ENCODE measurements at regions not wholly inside any gene's neighbourhood (a gene's known extent, or its start where the extent isn't known, plus 50 kb on each side); places are given as distances from the start of the nearest gene placed in this dataset.
"Not testable (repeated sequence)": the region's sequence is repeated elsewhere in the genome, so short reads cannot be mapped to it uniquely, and the experiment has no call there.

- no peak for DNase-seq
Observed at GRCh38 chr15:56808160-56808559, 74.9 kb upstream of the ZNF280D start.

DNA sequence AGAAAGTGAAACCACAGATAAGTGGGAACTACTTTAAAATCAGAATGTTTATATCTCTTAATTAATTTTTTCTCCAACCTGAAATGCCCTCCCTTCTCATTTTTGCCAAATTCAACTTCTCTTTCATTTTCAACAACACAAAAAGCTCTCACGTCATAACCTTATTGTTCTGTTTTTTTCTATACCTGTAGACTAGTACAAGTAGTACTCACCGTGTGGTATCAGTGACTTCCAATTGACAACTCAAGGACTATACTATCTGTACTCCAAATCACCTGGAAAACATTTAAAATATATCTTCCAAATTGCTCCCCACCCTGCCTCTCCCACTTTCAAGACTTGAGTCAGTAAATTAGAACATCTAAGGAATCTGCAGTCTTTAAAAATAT lies 72.8 kb upstream of the ZNF280D start:
- no peak for DNase-seq

- DNase-seq: no peak
Observed at GRCh38 chr15:56805466-56806147, 72.3 kb upstream of the ZNF280D start.

DNA sequence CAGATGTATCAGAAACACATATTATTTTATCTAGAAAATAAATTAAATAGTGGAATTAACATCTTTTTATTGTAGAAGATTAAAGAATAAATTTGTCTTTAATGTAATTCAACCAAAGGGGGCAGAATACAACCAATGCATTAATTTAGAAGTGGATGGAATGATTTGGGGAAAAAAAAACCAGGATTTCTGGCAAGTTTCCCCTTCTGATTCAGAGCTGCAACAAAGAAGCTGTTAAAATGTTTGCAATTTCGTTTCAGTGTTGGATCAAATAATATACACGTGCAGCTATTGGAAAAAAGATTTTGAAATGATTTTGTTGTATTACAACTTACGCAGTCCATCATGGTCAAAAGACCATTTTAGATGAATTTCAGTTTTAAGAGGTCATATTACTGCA lies 71.6 kb upstream of the ZNF280D start:
- no peak for DNase-seq

DNA sequence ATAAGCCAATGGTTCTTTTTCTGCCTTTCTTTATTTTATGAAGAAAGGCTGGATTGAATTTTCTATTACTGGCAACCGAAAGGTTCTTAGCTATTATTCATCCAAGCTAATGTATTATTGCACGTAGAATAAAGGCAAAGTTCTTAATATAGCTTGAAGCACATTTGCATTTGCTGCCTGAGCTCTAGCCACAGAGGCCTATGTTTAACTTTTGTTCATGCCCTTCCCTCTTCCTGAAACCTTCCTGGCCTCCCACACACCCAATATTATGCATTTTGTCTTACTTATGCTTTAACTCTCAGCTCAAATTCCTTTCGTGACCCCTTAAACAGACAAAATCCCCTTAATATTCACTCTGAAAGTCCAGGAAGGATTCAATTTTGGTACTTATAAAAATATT lies 71.0 kb upstream of the ZNF280D start:
- DNase-seq: no peak

GRCh38 chr15:56802161-56802560 lies 68.9 kb upstream of the ZNF280D start:
- DNase-seq: no peak

DNA sequence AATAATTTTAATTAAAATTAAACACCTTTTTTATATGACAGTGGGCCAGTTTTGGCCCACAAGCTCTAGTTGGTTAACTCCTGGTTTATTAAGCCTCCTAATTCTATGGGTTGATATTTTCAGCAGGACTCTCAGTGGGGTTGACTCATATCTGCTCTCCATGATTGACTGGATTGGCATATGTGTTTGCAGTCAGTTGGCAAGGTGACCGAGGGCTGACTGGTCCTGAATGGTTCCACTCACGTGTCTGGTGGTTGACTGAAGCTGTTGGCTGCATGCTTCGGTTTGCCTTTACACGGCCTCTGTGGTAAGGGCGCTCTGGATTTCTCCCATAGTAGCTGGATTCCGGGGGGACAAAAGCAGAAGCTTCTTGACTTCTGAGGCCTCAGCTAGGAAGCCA lies 65.3 kb upstream of the ZNF280D start:
- no peak for DNase-seq

DNA sequence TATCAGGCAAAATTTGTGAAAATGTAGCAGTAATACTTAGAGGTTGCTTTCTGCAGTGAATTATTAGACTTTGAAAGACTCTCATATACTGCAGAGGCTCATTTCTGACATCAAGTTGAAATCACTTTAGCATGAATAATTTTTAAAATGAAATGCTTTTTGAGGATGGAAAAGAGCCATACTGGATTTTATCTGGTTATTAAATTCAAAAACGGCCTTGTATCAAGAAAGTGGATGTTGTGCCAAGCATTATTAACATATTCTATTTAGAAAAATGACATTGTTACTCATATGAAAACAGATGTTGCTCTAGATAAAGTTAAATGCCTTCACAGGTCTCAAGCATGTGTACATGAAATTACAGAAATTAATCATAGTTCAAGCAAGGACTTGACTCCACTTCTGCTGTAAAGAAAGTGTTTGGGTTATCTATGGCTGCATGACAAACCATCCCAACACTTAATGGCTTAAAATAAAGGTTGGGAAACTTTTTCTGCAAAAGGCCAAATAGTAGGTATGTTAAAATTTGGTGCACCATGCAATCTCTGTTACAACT lies 64.5 kb upstream of the ZNF280D start:
- no peak for DNase-seq

DNA sequence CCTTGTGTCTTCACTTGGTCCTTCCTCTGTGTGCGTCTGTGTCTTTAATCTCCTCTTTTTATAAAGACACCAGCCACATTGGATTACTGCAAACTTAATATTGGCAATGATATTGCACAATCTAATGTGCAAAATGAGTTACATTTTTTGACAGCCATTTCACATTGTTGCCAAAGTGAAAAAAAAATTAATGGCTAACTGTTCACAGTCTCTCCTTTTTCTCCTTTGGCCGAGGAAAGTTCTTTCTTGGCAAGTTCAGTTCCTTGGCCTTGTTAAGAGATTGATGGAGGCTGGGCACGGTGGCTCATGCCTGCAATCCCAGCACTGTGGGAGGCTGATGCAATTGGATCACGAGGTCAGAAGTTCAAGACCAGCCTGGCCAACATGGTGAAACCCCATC lies 62.2 kb upstream of the ZNF280D start:
- DNase-seq: no peak

- no peak for DNase-seq
Observed at GRCh38 chr15:56794553-56795329, 61.4 kb upstream of the ZNF280D start.

DNA sequence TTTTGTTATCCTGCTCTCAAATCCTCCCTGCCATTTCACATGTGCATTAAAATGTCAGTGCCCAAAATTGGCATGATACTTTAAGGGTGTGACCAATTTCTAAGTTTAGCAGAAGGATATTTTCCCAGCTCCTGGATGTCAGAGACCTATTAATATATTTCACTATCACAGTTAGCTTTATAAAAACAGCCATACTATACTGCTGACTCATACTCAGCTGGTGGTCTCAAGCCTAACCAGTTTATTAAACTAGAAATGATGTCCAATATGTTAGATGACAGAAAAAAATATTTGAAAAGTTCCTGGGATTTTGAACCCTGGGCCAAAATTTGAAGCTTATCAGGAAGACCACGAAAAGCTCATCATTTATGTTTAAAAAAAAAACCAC lies 60.9 kb upstream of the ZNF280D start:
- no peak for DNase-seq

GRCh38 chr15:56792211-56792610 lies 58.9 kb upstream of the ZNF280D start:
- no peak for DNase-seq

GRCh38 chr15:56791521-56791920 lies 58.2 kb upstream of the ZNF280D start:
- not testable (repeated sequence) for DNase-seq

- DNase-seq: no peak
Observed at GRCh38 chr15:56788359-56788758, 55.0 kb upstream of the ZNF280D start.

GRCh38 chr15:56786966-56787365 lies 53.7 kb upstream of the ZNF280D start:
- no peak for DNase-seq

- no peak for DNase-seq
Observed at GRCh38 chr15:56783857-56784661, 50.8 kb upstream of the ZNF280D start.

DNA sequence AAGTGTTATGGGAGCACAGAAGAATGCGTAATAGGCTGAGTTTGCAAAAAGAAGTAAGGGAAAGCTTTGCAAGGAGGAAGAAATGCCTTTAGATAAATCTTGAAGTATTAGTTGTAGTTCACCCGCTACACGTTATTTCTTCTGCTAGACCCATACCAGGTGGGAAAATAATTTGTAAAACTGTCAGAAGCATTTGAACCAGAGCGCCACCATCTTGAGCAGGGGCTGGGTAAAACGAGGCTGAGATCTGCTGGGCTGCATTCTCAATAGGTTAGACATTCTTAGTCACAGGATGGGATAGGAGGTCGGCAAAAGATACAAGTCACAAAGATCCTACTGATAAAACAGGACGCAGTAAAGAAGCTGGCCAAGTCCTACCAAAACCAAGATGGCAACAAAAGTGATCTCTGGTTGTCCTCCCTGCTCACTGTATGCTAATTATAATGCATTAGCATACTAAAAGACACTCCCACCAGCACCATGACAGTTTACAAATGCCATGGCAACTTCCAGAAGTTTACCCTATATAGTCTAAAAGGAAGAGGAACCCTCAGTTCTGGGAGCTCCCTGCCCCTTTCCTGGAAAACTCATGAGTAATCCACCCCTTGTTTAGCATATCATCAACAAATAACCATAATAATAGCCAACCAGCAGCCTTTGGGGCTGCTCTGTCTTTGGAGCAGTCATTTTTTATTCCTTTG lies 50.0 kb upstream of the ZNF280D start:
- DNase-seq: no peak

Data from NCI-H1436 treated with DMSO at 0.1 percent for 48 hours (cell line).